ENCODE measurements at regions not wholly inside any gene's neighbourhood (a gene's known extent, or its start where the extent isn't known, plus 50 kb on each side); places are given as distances from the start of the nearest gene placed in this dataset.
"Not testable (repeated sequence)": the region's sequence is repeated elsewhere in the genome, so short reads cannot be mapped to it uniquely, and the experiment has no call there.

- TF ChIP-seq EZH2phosphoT487 (IDR thresholded peaks at IDR 0.05; ENCODE audit: low read depth), result no peak
- TF ChIP-seq CTCF (IDR thresholded peaks at IDR 0.05; ENCODE audit: low read depth, low read length), result no peak
- Histone ChIP-seq H3K79me2 (ENCODE audit: low read length) (no peaks in the 10 kb centered on the region), H3K4me3 (ENCODE audit: low read length) (no peak overlapping the region), H3K4me1 (ENCODE audit: low read length) (peaks cover 4% of the 10 kb centered on the region; the same call in 1 of the 2 replicates), H2AFZ (ENCODE audit: low read depth, low read length) (no peak overlapping the region), H3K36me3 (replicated peaks; ENCODE audit: low read depth, low read length) (no peaks in the 10 kb centered on the region), H3K4me2 (ENCODE audit: low read length) (no peak overlapping the region), H3K27me3 (ENCODE audit: low read depth, low read length) (no peaks in the 10 kb centered on the region), H3K9me3 (ENCODE audit: insufficient read depth, low read length) (no peaks in the 10 kb centered on the region), H4K20me1 (ENCODE audit: insufficient read depth, low read length) (no peaks in the 10 kb centered on the region), H3K27ac (ENCODE audit: low read length) (no peak overlapping the region), H3K9ac (ENCODE audit: low read length) (no peak overlapping the region)
These were observed 93.4 kb upstream of the KIF2A start for GRCh38 chr5:62212648-62213047.

GRCh38 chr5:62214701-62215100, 91.3 kb upstream of the KIF2A start:
- Histone ChIP-seq H3K27ac (ENCODE audit: low read length) (no peak overlapping the region), H4K20me1 (ENCODE audit: insufficient read depth, low read length) (no peaks in the 10 kb centered on the region), H3K4me3 (ENCODE audit: low read length) (no peak overlapping the region), H3K4me2 (ENCODE audit: low read length) (no peak overlapping the region), H3K79me2 (ENCODE audit: low read length) (no peaks in the 10 kb centered on the region), H3K36me3 (replicated peaks; ENCODE audit: low read depth, low read length) (no peaks in the 10 kb centered on the region), H3K9ac (ENCODE audit: low read length) (no peak overlapping the region), H3K4me1 (ENCODE audit: low read length) (no peaks in the 10 kb centered on the region), H3K27me3 (ENCODE audit: low read depth, low read length) (no peaks in the 10 kb centered on the region), H3K9me3 (ENCODE audit: insufficient read depth, low read length) (no peaks in the 10 kb centered on the region), H2AFZ (ENCODE audit: low read depth, low read length) (no peak overlapping the region)
- TF ChIP-seq EZH2phosphoT487 (IDR thresholded peaks at IDR 0.05; ENCODE audit: low read depth), result no peak
- no peak for TF ChIP-seq CTCF (IDR thresholded peaks at IDR 0.05; ENCODE audit: low read depth, low read length)

- not testable (repeated sequence) for H3K79me2 ChIP-seq (ENCODE audit: low read length); H3K27ac ChIP-seq (ENCODE audit: low read length); H3K36me3 ChIP-seq (replicated peaks; ENCODE audit: low read depth, low read length); H3K9me3 ChIP-seq (ENCODE audit: insufficient read depth, low read length); H3K4me3 ChIP-seq (ENCODE audit: low read length); H3K4me2 ChIP-seq (ENCODE audit: low read length); H3K27me3 ChIP-seq (ENCODE audit: low read depth, low read length); H3K9ac ChIP-seq (ENCODE audit: low read length); H2AFZ ChIP-seq (ENCODE audit: low read depth, low read length); H3K4me1 ChIP-seq (ENCODE audit: low read length); H4K20me1 ChIP-seq (ENCODE audit: insufficient read depth, low read length)
These were observed 89.4 kb upstream of the KIF2A start for GRCh38 chr5:62216603-62217002.

DNA sequence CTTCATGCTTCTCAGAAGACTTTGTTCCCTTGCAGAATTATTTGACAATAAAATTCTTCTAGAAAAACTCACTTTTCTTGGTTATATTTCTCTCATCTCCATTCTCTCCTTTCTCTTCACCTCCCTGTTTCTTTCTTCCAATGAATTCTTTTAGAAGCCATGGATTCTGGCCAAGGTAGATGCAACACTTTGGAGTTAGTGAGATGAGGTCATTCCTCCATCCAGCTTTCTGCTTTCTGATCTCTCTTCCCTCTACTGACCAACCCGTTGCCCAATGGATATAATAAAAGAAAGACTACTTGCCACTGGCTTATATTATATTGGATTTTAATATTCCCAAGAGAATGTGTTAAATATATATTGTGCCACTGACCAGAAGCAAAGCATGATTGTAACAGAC, 88.9 kb upstream of the KIF2A start:
- H3K4me1 ChIP-seq (ENCODE audit: low read length); H3K4me2 ChIP-seq (ENCODE audit: low read length); H2AFZ ChIP-seq (ENCODE audit: low read depth, low read length); H3K79me2 ChIP-seq (ENCODE audit: low read length); H3K36me3 ChIP-seq (replicated peaks; ENCODE audit: low read depth, low read length); H4K20me1 ChIP-seq (ENCODE audit: insufficient read depth, low read length); H3K27me3 ChIP-seq (ENCODE audit: low read depth, low read length); H3K27ac ChIP-seq (ENCODE audit: low read length); H3K9me3 ChIP-seq (ENCODE audit: insufficient read depth, low read length); H3K4me3 ChIP-seq (ENCODE audit: low read length); H3K9ac ChIP-seq (ENCODE audit: low read length): not testable (repeated sequence)

DNA sequence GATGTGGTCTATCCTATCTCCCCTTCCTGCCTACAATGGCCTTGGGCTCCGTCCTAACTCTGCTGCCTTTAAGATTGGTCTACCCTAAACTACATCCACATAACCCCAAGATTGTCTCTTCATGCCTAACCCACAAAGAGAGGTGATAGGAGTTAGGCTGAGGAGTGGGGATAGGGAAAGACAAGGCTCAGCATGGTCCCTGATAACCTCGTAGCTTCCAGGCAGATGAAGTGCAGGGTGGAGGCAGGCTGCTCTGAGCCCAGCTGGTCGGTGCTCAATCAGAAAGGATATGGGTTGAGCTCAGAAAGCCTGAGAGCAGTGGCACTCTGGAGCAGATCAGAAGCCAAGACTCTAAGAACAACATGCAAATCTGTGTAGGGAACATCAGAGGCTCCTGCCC, 87.1 kb upstream of the KIF2A start:
- not testable (repeated sequence) for H3K27ac ChIP-seq (ENCODE audit: low read length); H3K9me3 ChIP-seq (ENCODE audit: insufficient read depth, low read length); H4K20me1 ChIP-seq (ENCODE audit: insufficient read depth, low read length); H3K9ac ChIP-seq (ENCODE audit: low read length); H3K27me3 ChIP-seq (ENCODE audit: low read depth, low read length); H3K4me2 ChIP-seq (ENCODE audit: low read length); H3K36me3 ChIP-seq (replicated peaks; ENCODE audit: low read depth, low read length); H3K4me3 ChIP-seq (ENCODE audit: low read length); H3K79me2 ChIP-seq (ENCODE audit: low read length); H2AFZ ChIP-seq (ENCODE audit: low read depth, low read length); H3K4me1 ChIP-seq (ENCODE audit: low read length)

DNA sequence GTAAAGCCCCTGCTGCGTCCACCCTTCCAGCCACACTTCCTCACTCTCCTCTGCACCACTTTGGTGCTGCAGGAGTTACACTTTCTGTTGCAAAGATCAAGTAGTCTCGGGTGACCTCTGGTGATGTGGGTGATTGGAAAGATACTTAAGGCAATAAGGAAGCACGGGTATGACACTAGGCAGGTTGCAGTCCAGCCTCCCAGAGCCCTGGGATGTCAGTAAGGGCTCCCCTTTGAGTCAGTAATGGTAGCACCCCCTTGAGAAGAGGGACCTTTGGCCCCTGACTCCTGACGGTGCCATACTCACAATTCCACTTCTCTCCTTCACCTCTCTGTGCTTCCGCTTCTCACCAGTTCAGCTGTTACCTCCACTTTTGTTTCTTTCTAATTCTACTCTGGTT, 84.1 kb upstream of the KIF2A start:
- H4K20me1 ChIP-seq (ENCODE audit: insufficient read depth, low read length); H3K9me3 ChIP-seq (ENCODE audit: insufficient read depth, low read length); H3K4me3 ChIP-seq (ENCODE audit: low read length); H3K79me2 ChIP-seq (ENCODE audit: low read length); H3K4me1 ChIP-seq (ENCODE audit: low read length); H3K9ac ChIP-seq (ENCODE audit: low read length); H3K27ac ChIP-seq (ENCODE audit: low read length); H3K36me3 ChIP-seq (replicated peaks; ENCODE audit: low read depth, low read length); H3K4me2 ChIP-seq (ENCODE audit: low read length); H2AFZ ChIP-seq (ENCODE audit: low read depth, low read length); H3K27me3 ChIP-seq (ENCODE audit: low read depth, low read length): not testable (repeated sequence)

DNA sequence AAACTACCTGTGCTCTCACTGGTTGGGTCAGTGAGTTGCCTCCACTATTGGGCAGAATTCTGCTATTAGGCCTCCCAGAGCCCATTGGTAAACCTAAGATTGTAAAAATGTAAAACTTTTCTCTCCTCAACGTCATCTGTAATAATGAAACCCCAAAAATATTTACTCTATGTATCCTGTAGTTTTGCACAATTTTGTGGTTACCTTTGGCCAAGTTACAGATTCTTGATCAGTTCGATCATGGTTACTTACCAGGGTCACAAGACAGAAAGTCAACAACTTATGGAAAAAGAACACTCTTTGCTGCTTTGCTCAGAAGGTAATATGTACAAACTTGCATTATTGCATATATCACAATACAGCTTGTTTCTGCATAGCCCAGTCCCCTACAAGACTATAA, 83.7 kb upstream of the KIF2A start:
- not testable (repeated sequence) for H3K27me3 ChIP-seq (ENCODE audit: low read depth, low read length); H3K9ac ChIP-seq (ENCODE audit: low read length); H3K27ac ChIP-seq (ENCODE audit: low read length); H3K9me3 ChIP-seq (ENCODE audit: insufficient read depth, low read length); H3K4me2 ChIP-seq (ENCODE audit: low read length); H2AFZ ChIP-seq (ENCODE audit: low read depth, low read length); H4K20me1 ChIP-seq (ENCODE audit: insufficient read depth, low read length); H3K4me3 ChIP-seq (ENCODE audit: low read length); H3K36me3 ChIP-seq (replicated peaks; ENCODE audit: low read depth, low read length); H3K4me1 ChIP-seq (ENCODE audit: low read length); H3K79me2 ChIP-seq (ENCODE audit: low read length)

Measured in OCI-LY3 (cell line).